Mucosa of descending colon (tissue), 3 donors: ENCODE measurements at regions not wholly inside any gene's neighbourhood (a gene's known extent, or its start where the extent isn't known, plus 50 kb on each side); places are given as distances from the start of the nearest gene placed in this dataset.

Source experiments
- ATAC-seq: fragments of 200-7000 bp; cut with Tn5 transposase; one replicate; pipeline ENCODE4 v1.9.1; 2020; ENCODE audit warnings: mild to moderate bottlenecking, moderate library complexity
- DNase-seq, 3 donors: peaks; one replicate each; pipeline ENCODE4 v3.0.0-alpha.2; 2020
- H3K36me3 ChIP-seq: fragments of 200-600 bp; one replicate; pipeline ENCODE4 v1.8.0; 2021; ENCODE audit warnings: low read depth, mild to moderate bottlenecking
- H3K4me1 ChIP-seq: fragments of 200-600 bp; one replicate; pipeline ENCODE4 v1.8.0; 2021; ENCODE audit warnings: low read depth, mild to moderate bottlenecking
- H3K4me3 ChIP-seq: fragments of 200-600 bp; one replicate; pipeline ENCODE4 v1.8.0; 2021; ENCODE audit warnings: mild to moderate bottlenecking
- H3K9me3 ChIP-seq: fragments of 200-600 bp; one replicate; pipeline ENCODE4 v1.8.0; 2021; ENCODE audit warnings: mild to moderate bottlenecking
- intact Hi-C, 2 donors: fragments of 100-400 bp; cut with DNase I in 1 of 2; cut with micrococcal nuclease in 1 of 2; formaldehyde crosslinking; loops; one replicate each; pipeline versions ENCODE4 v1.11.0 to v1.11.1; 2022; cut with DNase I, micrococcal nuclease
- TF ChIP-seq, protein P1 (sequence below): fragments of 200-600 bp; IDR thresholded peaks from one replicate; pipeline ENCODE4 v1.8.0; 2022; ENCODE audit warnings: antibody characterized with exemption, mild to moderate bottlenecking
- donor health status: DM: no; HTN: no; CAD: no; lungs with moderate emphysema.
- donor health status: DM: no; HTN: no; CAD: no.
- donor health status: DM: no; HTN: yes; CAD: no.

- no peak for DNase-seq
- H3K36me3 ChIP-seq, result no peaks in the 10 kb centered on the region
- H3K4me3 ChIP-seq, result no peak overlapping the region
- TF ChIP-seq, protein P1, sequence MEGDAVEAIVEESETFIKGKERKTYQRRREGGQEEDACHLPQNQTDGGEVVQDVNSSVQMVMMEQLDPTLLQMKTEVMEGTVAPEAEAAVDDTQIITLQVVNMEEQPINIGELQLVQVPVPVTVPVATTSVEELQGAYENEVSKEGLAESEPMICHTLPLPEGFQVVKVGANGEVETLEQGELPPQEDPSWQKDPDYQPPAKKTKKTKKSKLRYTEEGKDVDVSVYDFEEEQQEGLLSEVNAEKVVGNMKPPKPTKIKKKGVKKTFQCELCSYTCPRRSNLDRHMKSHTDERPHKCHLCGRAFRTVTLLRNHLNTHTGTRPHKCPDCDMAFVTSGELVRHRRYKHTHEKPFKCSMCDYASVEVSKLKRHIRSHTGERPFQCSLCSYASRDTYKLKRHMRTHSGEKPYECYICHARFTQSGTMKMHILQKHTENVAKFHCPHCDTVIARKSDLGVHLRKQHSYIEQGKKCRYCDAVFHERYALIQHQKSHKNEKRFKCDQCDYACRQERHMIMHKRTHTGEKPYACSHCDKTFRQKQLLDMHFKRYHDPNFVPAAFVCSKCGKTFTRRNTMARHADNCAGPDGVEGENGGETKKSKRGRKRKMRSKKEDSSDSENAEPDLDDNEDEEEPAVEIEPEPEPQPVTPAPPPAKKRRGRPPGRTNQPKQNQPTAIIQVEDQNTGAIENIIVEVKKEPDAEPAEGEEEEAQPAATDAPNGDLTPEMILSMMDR, result no peak
- no peaks in the 10 kb centered on the region for H3K4me1 ChIP-seq
- intact Hi-C loops, result no loop called here
- H3K9me3 ChIP-seq, result peaks cover 16% of the 10 kb centered on the region
- no peak for ATAC-seq
Measured at GRCh38 chr14:86626530-86626929, 1096.6 kb downstream of the FLRT2 start.

DNA sequence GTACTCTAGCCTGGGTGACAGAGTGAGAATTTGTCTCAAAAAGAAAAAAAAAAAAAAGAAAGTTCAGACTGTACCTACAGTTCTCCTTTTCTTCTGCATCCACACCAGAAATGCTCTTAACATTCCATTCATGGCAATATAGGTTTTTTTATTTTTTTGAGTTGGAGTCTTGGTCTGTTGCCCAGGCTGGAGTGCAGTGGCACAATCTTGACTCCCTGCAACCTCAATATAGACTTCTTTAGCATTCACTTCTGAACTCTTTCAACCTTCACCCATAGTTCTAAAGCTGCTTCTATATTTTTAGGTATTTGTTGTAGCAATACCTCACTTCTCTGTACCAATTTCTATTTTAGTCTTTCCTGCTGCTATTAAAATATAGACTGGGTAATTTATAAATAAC, 1095.7 kb downstream of the FLRT2 start:
- no peak for ATAC-seq
- no peak for DNase-seq
- no peaks in the 10 kb centered on the region for H3K4me1 ChIP-seq
- H3K4me3 ChIP-seq, result no peak overlapping the region
- TF ChIP-seq, protein P1, result no peak
- H3K9me3 ChIP-seq, result peaks cover 13% of the 10 kb centered on the region
- no peaks in the 10 kb centered on the region for H3K36me3 ChIP-seq
- intact Hi-C loops, result no loop called here

GRCh38 chr14:86619726-86620125, 1089.8 kb downstream of the FLRT2 start:
- DNase-seq, result no peak
- H3K4me3 ChIP-seq, result no peak overlapping the region
- H3K36me3 ChIP-seq, result no peaks in the 10 kb centered on the region
- no peak for ATAC-seq
- TF ChIP-seq, protein P1, result no peak
- intact Hi-C loops, result no loop called here
- H3K4me1 ChIP-seq, result no peaks in the 10 kb centered on the region
- H3K9me3 ChIP-seq, result peaks cover 5% of the 10 kb centered on the region

- ATAC-seq, result no peak
- peaks cover 3% of the 10 kb centered on the region for H3K9me3 ChIP-seq
- no peak for DNase-seq
- no peaks in the 10 kb centered on the region for H3K36me3 ChIP-seq
- intact Hi-C loops, result no loop called here
- H3K4me3 ChIP-seq, result no peak overlapping the region
- TF ChIP-seq, protein P1, result no peak
- no peaks in the 10 kb centered on the region for H3K4me1 ChIP-seq
Measured at GRCh38 chr14:86613786-86614185, 1083.8 kb downstream of the FLRT2 start.

GRCh38 chr14:86613126-86613525, 1083.2 kb downstream of the FLRT2 start:
- DNase-seq (no peak), ATAC-seq (no peak)
- Histone ChIP-seq H3K9me3 (peaks cover 3% of the 10 kb centered on the region), H3K4me1 (no peaks in the 10 kb centered on the region), H3K36me3 (no peaks in the 10 kb centered on the region), H3K4me3 (no peak overlapping the region)
- TF ChIP-seq, protein P1, result no peak
- intact Hi-C loops, result no loop called here

DNA sequence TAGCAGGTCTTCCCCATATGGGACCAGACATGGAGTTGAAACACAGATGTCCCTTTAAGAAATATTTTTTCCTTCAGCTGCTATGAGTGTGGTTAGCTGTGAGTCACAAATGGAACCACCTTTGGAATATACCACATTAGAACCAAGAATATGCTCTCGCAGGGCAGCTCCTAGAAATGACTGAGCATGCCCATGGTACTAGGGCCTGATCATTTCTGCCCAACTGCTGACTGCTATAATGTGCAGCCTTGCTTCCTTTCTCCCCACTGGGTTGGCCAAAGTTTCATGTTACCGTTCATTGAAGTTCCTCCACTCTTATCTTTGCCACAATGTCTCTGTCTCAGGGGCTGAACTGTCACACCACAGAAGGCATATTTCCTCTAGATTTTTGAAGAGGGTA, 1074.6 kb downstream of the FLRT2 start:
- TF ChIP-seq, protein P1, result no peak
- Histone ChIP-seq H3K9me3 (no peaks in the 10 kb centered on the region), H3K36me3 (no peaks in the 10 kb centered on the region), H3K4me1 (no peaks in the 10 kb centered on the region), H3K4me3 (no peak overlapping the region)
- intact Hi-C loops, result no loop called here
- ATAC-seq (no peak), DNase-seq (no peak)
